ENCODE measurements at regions not wholly inside any gene's neighbourhood (a gene's known extent, or its start where the extent isn't known, plus 50 kb on each side); places are given as distances from the start of the nearest gene placed in this dataset.

- Histone ChIP-seq H3K4me1 (peaks cover 25 to 53% (median 30%) of the 10 kb centered on the region in 4 donors), H3K9me3 (no peaks in the 10 kb centered on the region), H3K27ac (peak overlapping the region in 2 of 5 donors; percentile 32 to 42), H3K4me3 (no peak overlapping the region), H3K27me3 (no peaks in the 10 kb centered on the region), H3K36me3 (no peaks in the 10 kb centered on the region)
- TF ChIP-seq POLR2AphosphoS5 (IDR thresholded peaks at IDR 0.05) (no peak), POLR2A (IDR thresholded peaks at IDR 0.05) (no peak), EP300 (IDR thresholded peaks at IDR 0.05) (no peak), CTCF (IDR thresholded peaks at IDR 0.05) (no peak)
- DNase-seq = no peak
- intact Hi-C loops (cut with DNase I; ENCODE audit: low total_unique reads) = no loop called here
- 35 to 61% (median 44%) methylated on average over 16 to 22 of the region's 22 CpGs for WGBS, 5 donors
These were observed 108.9 kb downstream of the SNX5 start for GRCh38 chr20:17859616-17860232.

- H3K4me3 ChIP-seq = no peak overlapping the region
- intact Hi-C loops (cut with DNase I; ENCODE audit: low total_unique reads) = no loop called here
- TF ChIP-seq POLR2AphosphoS5 (IDR thresholded peaks at IDR 0.05) = peak in 1 of 3 donors; percentile 44
- TF ChIP-seq CTCF (IDR thresholded peaks at IDR 0.05) = no peak
- no peaks in the 10 kb centered on the region for H3K9me3 ChIP-seq
- H3K27me3 ChIP-seq = no peaks in the 10 kb centered on the region
- H3K4me1 ChIP-seq = peaks cover 23 to 53% (median 25%) of the 10 kb centered on the region in 4 donors
- 44 to 62% (median 49%) methylated on average over 4 to 7 of the region's 7 CpGs for WGBS, 5 donors
- peak overlapping the region in 2 of 5 donors; percentile 32 to 42 for H3K27ac ChIP-seq
- H3K36me3 ChIP-seq = no peaks in the 10 kb centered on the region
- peak in 1 of 2 donors; percentile 56 for DNase-seq
These were observed 109.5 kb downstream of the SNX5 start for GRCh38 chr20:17859002-17859615.

GRCh38 chr20:17858450-17859001, 110.1 kb downstream of the SNX5 start:
- Histone ChIP-seq H3K4me1 (peaks cover 17 to 49% (median 20%) of the 10 kb centered on the region in 4 donors), H3K4me3 (no peak overlapping the region), H3K27me3 (no peaks in the 10 kb centered on the region), H3K27ac (no peak overlapping the region), H3K36me3 (no peaks in the 10 kb centered on the region), H3K9me3 (no peaks in the 10 kb centered on the region)
- intact Hi-C loops (cut with DNase I; ENCODE audit: low total_unique reads) = no loop called here
- 90 to 97% (median 93%) methylated on average over 9 to 13 of the region's 13 CpGs for WGBS, 5 donors
- no peak for DNase-seq
- no peak for TF ChIP-seq CTCF (IDR thresholded peaks at IDR 0.05)
- TF ChIP-seq EP300 (IDR thresholded peaks at IDR 0.05) = no peak
- TF ChIP-seq POLR2A (IDR thresholded peaks at IDR 0.05) = no peak
- no peak for TF ChIP-seq POLR2AphosphoS5 (IDR thresholded peaks at IDR 0.05)

- no peaks in the 10 kb centered on the region for H3K9me3 ChIP-seq
- TF ChIP-seq POLR2AphosphoS5 (IDR thresholded peaks at IDR 0.05) = no peak
- TF ChIP-seq CTCF (IDR thresholded peaks at IDR 0.05) = no peak
- no peak for TF ChIP-seq EP300 (IDR thresholded peaks at IDR 0.05)
- no peak for TF ChIP-seq POLR2A (IDR thresholded peaks at IDR 0.05)
- no peak overlapping the region for H3K4me3 ChIP-seq
- intact Hi-C loops (cut with DNase I; ENCODE audit: low total_unique reads) = no loop called here
- peak overlapping the region in 1 of 5 donors; percentile 55 for H3K27ac ChIP-seq
- DNase-seq = no peak
- 95 to 100% (median 95%) methylated on average over 4 of the region's 4 CpGs for WGBS, 5 donors
- H3K4me1 ChIP-seq = peaks cover 13 to 46% (median 18%) of the 10 kb centered on the region in 4 donors
- H3K27me3 ChIP-seq = no peaks in the 10 kb centered on the region
- no peaks in the 10 kb centered on the region for H3K36me3 ChIP-seq
These were observed 110.8 kb downstream of the SNX5 start for GRCh38 chr20:17857639-17858449.

All from stomach (tissue), 8 donors.